HS-27A (cell line): ENCODE measurements at regions not wholly inside any gene's neighbourhood (a gene's known extent, or its start where the extent isn't known, plus 50 kb on each side); places are given as distances from the start of the nearest gene placed in this dataset.
"Not testable (repeated sequence)": the region's sequence is repeated elsewhere in the genome, so short reads cannot be mapped to it uniquely, and the experiment has no call there.

Experiments used
- DNase-seq: peaks from one replicate; pipeline ENCODE4 v3.0.0-alpha.2; 2012; ENCODE audit warnings: low read depth, missing footprints

DNA sequence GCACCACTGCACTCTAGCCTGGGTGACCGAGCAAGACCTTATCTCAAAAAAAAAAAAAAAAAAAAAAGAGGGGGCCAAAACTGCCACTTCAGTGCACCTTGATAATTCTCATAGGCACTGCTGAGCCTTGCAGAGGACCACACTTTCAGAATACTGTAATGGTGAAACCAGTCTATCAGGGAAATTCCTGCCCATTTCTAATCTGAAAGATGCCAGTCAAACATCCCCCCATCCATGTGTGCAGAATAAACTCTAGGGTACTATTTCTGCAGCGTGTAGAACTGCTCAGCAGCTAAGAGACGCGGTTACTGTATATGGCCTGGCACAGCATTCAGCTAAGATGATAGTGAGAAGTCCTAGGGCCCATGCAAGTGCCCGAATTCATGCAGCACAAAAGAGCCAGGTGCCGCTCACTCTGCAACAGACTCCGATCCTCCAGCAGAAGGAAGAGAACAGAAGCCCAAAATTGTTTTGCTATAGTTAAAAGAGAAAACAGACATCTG, 286.8 kb upstream of the KLF14 start:
- no peak for DNase-seq

DNA sequence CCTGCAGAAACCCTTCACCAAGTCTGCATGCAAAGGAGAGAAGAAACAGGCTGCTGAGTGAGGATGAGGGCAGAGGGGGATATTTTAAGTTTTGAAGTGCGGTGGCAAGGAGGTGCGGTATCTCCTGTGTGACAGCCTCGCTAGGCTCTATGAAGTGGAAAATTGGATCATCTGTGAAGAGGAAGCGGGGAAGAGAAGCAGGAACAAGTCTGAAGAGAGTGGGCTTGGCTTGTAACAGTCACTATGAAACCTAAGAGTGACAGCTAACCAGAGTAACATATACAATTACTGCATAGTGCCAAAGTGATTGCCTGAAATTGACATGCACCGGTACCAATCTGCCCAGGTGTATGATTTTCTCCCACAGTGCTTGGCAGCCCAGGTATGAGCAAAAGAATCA, 287.5 kb upstream of the KLF14 start:
- DNase-seq, result no peak

DNA sequence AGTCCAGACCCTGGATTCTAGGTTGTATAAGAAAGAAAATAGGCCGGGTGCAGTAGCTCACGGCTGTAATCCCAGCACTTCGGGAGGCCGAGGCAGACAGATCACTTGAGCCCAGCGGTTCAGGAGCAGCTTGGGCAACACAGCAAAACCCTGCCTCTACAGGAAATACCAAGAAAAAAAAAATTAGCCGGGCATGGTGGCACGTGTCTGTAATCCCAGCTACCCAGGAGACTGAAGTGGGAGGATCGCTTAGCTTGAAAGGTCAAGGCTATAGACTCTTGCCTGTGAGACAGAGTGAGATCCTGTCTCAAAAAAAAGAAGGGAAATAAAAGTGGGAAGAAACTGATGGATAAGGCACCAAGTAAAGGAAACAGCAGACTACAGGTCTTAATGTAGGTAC, 287.9 kb upstream of the KLF14 start:
- DNase-seq, result no peak

DNA sequence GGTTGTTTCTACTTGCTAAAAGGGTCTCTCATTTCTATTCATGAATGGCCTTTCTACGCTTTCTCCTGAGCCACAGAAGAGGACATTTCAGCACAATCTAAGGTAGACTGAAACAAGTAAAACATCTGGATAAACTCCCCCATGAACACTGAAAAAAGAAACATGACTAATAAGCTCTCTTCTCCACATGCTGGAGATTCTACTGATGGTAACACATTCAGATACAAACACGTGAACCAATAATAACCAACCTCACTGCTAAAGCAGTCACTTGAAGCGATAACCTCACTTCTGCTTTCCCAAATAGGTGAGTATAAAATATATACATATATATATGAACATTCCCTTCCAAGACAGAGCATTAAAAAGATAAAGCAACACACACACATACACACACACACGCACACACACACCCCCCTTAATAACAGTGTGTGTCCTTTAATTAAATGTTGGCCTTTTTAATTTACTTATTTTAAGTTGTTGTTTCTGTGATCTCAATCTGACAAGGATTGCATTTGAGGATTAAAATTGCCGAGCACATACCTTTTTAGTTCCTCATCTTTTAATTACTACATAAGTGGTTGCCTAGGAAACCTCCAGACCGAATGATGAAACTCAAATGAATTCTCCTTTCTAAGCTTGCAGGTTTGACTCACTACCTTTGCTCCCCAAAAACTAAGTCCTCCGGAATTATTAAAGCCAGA, 292.4 kb upstream of the KLF14 start:
- no peak for DNase-seq

DNA sequence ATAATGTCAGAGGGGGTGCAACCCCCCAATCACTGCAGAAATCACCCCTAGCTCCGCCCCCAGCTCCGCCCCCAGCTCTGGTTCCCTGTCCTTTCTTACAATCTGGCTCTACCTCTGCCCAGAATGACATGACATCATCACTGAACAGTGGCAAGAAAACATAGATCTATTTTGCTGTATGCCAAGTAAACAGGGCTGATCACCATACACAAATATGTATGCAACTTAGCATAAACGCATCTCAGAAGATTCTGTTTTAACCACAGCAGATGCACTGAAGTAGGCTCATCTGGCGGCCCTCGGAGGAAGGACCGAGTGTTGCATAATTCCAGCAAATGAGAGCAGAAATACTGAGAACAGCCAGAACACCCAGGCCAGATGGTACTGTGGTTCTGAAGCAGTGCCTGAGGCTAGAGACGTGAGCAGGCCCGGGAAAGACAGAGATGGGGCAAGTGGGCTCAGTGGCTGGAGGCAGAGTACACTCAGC, 293.3 kb upstream of the KLF14 start:
- DNase-seq, result no peak

DNA sequence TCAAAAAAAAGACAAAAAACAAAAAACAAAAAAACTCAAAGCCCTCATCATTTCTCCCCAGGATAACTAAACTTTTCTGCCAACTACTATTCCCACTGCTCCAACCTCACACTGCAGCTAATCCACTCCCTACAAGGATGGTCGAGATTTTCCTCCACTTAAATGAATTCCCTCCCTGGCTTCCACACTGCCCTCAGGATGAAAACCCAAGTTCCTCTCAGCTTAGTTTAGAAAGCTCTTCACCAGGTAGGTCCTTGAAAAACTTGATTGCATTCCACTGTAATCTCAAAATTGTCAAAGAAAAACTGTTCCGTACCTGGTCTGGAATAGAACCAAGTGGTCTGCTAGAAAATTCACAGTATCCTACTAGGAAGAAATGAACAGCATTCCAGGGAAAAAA, 294.3 kb upstream of the KLF14 start:
- DNase-seq, result no peak

DNA sequence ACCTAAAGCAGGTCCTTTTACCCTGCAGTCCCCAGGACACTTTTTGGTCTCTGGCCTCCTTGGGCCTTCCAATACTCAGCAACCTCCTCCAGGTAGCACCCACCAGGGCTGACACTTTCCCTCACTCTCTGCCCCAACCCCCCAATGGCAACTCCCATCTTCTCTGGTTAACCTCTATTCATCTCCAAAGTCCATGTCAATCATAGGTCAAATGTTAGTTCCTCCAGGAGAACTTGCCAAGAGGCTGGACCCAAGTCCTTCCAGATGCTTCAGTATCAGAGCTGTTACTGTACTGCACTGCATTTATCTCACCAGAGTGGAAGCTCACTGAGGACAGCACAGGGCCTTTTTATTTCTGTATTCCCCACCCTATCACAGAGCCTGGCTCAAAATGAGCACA, 295.0 kb upstream of the KLF14 start:
- no peak for DNase-seq

DNA sequence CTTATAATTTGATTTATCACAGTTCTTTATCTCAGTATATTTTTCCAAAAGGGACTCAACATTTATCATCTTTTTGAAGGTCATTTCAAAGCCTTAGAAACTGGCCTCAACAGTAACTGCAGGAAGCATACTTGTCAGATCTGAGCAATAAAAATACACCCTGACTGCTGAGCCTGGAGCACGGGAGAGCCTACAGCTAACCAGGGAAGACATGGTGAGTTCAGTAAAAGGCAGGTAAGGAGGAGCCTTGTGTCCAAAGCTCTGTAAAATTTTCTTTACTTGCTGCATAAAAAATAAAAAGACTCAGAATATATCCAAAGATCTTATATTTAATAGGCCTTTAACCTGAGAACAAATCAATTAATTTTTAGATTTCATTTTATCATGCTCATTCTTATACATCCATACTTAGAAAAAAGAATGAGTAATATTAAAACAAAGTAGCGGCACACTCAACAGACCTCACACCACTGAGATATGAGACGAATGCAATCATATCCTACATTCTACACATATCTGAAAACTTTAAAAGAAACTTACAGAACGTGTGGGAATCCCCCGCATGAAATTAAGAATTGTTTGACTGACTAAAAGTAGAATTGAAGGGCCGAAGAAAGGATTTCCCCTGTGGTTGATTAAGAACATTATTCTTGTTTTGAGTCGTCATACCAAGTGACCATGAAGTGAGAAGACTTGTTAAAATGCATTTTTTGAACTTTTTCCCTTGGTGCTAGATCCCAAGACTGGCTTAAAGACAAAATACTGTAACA, 296.4 kb upstream of the MKLN1 start:
- no peak for DNase-seq

DNA sequence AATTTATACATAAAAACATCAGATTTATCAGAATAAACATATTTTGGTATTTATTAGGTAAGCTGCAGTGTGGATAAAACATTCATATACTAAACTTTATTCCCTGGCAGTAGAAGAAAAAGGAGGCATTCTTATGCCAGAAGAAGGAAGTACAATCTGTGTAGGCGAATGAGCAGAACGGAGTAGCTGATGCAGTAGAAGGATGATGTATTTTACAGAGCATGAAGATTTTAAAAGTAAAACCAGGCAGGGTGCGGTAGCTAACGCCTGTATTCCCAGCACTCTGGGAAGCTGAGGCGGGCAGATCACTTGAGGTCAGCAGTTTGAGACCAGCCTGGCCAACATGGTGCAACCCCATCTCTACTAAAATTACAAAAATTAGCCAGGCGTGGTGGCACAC, 294.9 kb upstream of the MKLN1 start:
- no peak for DNase-seq

DNA sequence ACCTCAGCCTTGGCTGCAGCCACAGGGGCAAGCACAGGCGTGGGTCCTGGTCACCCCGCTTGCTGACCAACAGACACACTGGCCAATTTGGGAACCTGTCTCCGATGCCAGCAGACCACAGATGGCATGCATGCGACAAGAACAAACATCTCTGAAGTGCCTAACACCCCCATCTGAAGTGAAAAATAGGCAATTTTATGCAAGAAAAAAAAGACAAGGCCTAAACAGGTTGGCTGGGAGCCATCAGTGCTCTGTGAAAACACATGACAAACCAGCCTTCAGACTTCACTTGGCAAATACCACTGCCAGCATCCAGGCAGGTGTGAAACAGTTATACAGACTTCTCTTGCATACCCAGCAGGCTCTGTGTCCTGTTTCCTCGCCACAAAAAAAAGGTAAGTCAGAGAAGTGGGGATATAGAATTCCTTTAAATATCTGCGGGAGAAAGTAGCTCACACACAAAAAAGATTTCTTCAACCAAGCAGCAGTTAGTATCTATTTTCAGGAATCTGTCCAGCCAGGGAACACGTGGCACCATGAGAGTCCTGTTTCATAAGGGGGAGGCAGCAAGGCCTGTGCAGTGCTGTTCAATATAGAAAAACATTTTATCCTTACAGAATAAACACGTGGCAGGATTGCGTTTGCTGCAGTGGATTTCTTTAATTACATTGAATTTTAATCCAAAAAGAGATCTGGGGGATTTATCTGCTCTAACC, 293.4 kb upstream of the MKLN1 start:
- DNase-seq, result no peak

DNA sequence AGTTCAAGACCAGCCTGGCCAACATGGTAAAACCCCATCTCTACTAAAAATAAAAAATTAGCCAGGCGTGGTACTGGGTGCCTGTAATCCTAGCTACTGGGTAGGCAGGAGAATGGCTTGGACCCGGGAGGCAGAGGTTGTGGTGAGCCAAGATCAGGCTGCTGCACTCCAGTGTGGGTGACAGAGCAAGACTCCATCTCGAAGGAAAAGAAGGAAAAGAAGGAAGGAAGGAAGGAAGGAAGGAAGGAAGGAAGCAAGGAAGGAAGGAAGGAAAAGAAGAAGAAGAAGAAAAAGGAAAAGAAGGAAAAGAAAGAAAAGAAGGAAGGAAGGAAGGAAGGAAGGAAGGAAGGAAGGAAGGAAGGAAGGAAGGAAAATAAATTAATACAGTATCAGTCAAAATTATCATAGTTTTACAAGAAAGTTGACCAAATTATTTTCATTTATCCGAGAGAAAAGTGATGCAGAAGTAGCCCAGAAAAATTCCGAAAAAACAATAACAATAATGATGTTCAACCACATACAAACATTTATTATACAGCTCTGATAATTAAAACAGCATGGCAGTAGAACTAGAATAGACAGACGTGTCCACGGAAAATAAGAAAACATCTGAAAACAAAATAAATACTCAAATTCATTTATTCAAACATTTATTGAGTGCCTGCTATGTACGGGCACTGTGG, 292.4 kb upstream of the MKLN1 start:
- no peak for DNase-seq

DNA sequence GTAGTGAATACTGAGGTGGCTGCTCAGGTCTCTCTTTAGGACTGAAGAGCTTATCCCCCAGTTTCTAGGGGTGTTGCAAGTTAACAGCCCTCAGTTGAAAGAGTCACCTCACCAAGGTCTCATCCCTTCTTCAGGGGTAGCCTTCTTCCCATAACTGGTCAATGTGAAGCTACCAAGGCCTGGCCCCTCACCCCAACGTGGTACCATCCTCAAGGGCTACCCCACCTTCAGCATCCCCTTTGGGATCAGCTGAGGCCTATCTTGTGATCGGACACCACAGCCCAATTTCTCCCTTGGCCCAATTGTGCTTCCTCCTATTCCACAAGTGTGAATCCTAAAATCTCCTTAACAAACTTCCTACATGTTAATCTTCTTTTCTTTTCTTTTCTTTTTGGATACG, 289.5 kb upstream of the MKLN1 start:
- DNase-seq, result no peak

DNA sequence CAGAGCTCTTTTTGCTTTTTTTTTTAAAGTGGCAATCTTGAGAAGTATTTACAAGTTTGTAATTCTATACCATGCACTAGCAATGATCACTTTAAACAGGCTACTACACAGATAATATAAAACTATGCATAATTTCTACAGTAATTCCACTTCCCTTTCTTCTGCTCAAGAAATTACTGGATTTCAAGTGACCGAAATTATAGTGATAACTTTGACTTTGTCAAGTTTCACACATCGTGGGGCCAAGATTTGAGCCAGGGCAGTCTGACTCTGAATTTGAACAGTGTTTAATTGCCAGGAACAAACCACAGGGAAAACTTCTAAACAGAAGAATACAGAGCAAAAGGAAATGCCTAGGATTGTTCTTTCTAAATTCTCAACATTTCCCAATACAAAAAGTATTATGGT, 288.3 kb upstream of the MKLN1 start:
- DNase-seq, result no peak

DNA sequence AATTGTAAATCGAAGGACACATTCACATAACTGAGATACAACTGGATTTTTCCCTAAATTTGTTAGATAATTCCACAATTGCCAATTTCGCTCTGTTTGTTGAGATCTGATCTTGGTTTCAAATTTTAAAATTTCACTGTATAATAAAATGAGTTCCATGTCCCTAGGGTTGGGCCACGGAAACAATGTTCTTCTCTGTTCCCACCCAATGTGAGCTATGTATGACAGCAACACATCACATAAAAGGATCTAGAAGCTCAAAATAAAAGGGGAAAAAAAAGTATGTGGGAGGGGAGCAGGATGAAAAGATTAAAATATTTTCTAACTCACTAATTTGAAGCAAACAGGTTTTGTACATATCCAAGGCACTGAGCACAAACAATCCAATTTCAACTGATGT, 287.8 kb upstream of the MKLN1 start:
- no peak for DNase-seq

DNA sequence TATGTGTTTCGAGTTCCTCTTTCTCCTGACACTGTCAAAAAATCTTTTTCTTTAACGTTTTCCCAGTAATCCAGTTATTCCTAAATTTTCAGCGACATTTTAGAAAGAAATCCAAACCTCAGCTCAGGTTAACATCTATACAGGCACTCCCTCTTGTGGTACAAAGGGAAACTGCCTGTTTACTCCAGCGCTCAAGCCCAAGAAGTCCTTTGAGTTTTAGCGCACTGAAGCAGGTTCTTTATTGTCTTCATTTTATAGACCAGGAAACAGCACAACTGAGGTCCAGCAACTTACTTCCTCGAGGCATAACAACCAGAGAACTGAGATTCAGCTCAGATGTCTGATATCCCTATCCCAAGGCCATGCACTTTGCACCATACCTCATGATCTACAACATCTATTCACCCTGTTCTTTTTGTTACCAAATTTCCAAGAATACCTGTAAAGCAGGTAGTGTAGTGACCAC, 287.2 kb upstream of the MKLN1 start:
- peak; percentile 29 for DNase-seq

DNA sequence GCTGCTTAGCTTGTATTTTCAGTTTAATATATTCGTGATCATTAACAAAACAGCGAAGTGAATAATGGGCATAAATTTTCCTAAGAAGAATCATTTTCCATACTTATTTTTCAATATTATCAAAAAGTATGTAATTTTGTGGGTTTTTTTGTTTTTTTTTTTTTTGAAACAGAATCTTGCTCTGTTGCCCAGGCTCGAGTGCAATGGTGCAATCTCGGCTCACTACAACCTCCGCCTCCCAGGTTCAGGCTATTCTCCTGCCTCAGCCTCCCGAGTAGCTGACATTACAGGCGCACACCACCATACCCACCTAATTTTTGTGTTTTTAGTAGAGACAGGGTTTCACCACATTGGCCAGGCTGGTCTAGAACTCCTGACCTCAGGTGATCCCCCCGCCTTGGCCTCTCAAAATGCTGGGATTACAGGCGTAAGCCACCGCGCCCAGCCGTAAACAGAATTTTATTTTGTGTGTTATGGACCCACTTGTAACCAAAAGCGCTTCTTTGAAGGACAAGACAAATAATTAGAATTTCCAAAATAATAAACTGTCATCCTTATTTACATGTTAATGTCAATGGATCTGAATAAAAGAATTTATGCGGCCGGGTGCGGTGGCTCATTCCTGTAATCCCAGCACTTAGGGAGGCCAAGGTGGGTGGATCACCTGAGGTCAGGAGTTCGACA, 286.5 kb upstream of the MKLN1 start:
- DNase-seq, result not testable (repeated sequence)

DNA sequence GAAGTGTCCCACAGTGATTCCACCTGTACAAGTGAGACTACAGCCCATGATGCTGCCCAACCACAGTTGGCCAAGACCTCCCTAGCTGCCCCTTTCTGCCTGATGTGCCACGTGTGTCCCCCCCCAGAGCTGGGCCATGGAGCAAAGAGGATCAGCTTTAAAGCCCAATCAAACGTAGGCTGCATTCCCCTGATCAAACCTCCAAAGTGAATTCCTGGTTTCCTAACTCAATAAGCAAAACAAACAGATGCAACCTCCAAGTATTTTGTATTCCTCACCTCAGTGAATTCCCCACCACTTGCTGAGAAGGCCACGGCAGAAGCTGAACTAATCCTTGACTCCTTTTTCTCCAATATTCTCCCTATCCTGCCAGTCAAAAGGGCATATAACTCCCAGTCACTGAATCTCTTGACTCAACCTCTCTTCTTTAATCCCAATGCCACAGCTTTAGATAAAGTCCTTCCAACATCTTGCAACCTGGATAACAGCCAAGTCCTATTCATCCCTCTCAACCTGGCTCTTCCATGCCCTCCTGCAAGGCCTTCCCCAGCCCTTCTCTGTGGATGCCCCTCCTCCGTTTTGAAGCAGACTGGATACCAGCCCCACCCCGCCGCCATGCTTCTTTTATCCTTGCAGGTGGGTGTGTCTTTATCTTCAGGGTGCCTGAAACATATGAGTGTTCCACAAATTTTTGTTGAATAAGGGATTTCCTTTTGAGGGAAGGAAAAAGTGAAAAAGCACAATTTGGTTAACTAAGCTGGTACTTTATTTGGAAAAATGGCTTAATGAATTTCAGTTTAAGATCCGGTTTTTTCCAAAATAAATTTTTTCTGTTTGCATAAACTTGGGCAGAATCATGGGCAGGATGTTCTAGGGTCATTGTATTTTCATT, 285.2 kb upstream of the MKLN1 start:
- DNase-seq, result no peak

DNA sequence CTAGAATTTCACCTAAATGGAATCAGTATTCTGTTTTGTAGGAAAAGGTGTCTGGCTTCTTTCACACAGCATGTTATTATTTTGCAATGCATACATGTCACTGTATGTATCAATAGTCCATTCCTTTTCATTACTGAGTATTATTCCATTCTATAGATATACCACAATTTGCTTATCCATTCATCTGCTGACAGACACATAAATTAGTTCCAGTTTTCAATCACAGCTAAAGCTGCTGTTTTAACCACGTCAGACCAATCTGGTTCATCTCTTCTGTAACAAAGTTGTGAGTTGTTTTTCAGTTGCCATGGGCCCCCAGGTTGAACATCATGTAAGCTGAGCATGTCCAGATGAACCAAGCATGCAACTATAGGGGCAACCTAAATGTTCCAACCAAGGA, 282.1 kb upstream of the MKLN1 start:
- no peak for DNase-seq

DNA sequence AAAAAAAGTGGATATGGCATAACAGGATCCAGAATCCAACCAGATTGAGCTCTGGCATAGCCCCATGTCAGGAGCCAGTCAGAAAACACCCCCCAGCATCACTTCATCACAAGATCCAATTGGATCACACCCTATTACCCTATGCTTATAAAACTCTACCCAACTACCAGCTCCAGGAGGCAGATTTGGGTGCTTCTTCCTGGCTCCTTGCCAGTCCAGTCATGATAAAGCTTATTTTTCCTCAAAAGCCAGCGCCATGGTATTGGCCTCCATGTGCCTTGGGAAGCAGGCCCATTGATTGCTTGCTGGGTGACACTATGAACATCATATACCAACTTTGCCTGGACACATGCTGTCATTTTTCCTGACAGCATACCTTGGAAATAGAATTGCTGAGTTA, 281.4 kb upstream of the MKLN1 start:
- no peak for DNase-seq

DNA sequence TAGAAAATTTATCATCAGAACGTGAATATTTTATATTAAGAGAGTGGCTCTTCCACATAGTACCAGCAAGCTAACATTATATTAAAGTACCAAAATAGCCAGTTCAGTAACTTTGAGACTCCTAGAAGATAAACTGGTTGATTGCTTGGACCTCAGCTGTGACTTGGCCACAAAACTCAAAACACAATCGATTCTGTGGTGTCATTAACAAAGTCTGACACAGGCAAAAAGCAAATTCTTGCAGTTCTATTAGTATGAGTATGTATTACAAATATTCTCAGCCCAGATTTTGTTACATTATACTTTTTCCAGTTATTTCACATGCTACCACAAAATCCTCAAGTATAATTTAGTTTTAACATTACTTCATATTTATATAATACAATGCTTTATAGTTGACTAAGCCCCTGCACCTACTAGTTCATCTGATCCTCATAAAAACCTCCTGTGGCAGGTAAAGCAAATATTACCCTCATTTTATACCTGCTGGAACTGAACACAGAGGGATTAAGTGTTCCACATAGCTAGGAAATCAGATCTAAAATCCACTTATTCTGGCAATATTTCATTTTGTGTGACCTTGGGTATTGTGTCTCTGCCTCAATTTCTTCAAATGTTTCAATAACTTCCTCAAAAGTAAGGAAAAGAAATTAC, 279.9 kb upstream of the MKLN1 start:
- DNase-seq, result no peak
